ENCODE measurements at regions not wholly inside any gene's neighbourhood (a gene's known extent, or its start where the extent isn't known, plus 50 kb on each side); places are given as distances from the start of the nearest gene placed in this dataset.

GRCh38 chr6:115798229-115798628, 262.5 kb downstream of the FRK start:
- no peaks in the 10 kb centered on the region for H3K27me3 ChIP-seq (ENCODE audit: insufficient read depth, low read length)
- no peaks in the 10 kb centered on the region for H3K36me3 ChIP-seq (ENCODE audit: insufficient read depth, low read length)
- H4K20me1 ChIP-seq (ENCODE audit: insufficient read depth, low read length), result no peaks in the 10 kb centered on the region
- H3K4me2 ChIP-seq (ENCODE audit: low read length), result no peak overlapping the region
- no peaks in the 10 kb centered on the region for H3K9me3 ChIP-seq (ENCODE audit: low read length)
- no peaks in the 10 kb centered on the region for H3K9me2 ChIP-seq (ENCODE audit: low read depth, low read length)
- no peak overlapping the region for H3K9ac ChIP-seq (ENCODE audit: low read length)
- H3F3A ChIP-seq (ENCODE audit: insufficient read depth, low read length), result no peaks in the 10 kb centered on the region
- TF ChIP-seq CTCF (IDR thresholded peaks at IDR 0.05; ENCODE audit: low read length), result no peak
- H3K4me3 ChIP-seq (ENCODE audit: low read depth, low read length, poor library complexity, severe bottlenecking), result no peak overlapping the region
- H3K4me1 ChIP-seq (ENCODE audit: insufficient read depth, low read length, severe bottlenecking), result no peaks in the 10 kb centered on the region
- no peaks in the 10 kb centered on the region for H3K79me2 ChIP-seq (ENCODE audit: insufficient read depth, low read length)
- H2AFZ ChIP-seq (ENCODE audit: low read length), result no peak overlapping the region
- H3K27ac ChIP-seq (ENCODE audit: low read depth, low read length, poor library complexity, severe bottlenecking), result no peak overlapping the region

- H3K4me3 ChIP-seq (ENCODE audit: low read depth, low read length, poor library complexity, severe bottlenecking), result no peak overlapping the region
- no peaks in the 10 kb centered on the region for H3K27me3 ChIP-seq (ENCODE audit: insufficient read depth, low read length)
- H3K4me2 ChIP-seq (ENCODE audit: low read length), result no peak overlapping the region
- TF ChIP-seq EZH2 (IDR thresholded peaks at IDR 0.05; ENCODE audit: borderline replicate concordance, low read length) (no peak), CTCF (IDR thresholded peaks at IDR 0.05; ENCODE audit: low read length) (no peak)
- H4K20me1 ChIP-seq (ENCODE audit: insufficient read depth, low read length), result no peaks in the 10 kb centered on the region
- no peaks in the 10 kb centered on the region for H3K9me3 ChIP-seq (ENCODE audit: low read length)
- no peak overlapping the region for H3K9ac ChIP-seq (ENCODE audit: low read length)
- no peaks in the 10 kb centered on the region for H3K9me2 ChIP-seq (ENCODE audit: low read depth, low read length)
- no peaks in the 10 kb centered on the region for H3K36me3 ChIP-seq (ENCODE audit: insufficient read depth, low read length)
- H3K4me1 ChIP-seq (ENCODE audit: insufficient read depth, low read length, severe bottlenecking), result no peaks in the 10 kb centered on the region
- H3K79me2 ChIP-seq (ENCODE audit: insufficient read depth, low read length), result no peaks in the 10 kb centered on the region
- H2AFZ ChIP-seq (ENCODE audit: low read length), result no peak overlapping the region
- no peaks in the 10 kb centered on the region for H3F3A ChIP-seq (ENCODE audit: insufficient read depth, low read length)
- no peak overlapping the region for H3K27ac ChIP-seq (ENCODE audit: low read depth, low read length, poor library complexity, severe bottlenecking)
Measured at GRCh38 chr6:115796829-115797228, 263.9 kb downstream of the FRK start.

- Histone ChIP-seq H3K4me3 (ENCODE audit: low read depth, low read length, poor library complexity, severe bottlenecking) (no peak overlapping the region), H3K4me1 (ENCODE audit: insufficient read depth, low read length, severe bottlenecking) (no peaks in the 10 kb centered on the region), H3K4me2 (ENCODE audit: low read length) (no peak overlapping the region), H2AFZ (ENCODE audit: low read length) (no peak overlapping the region), H3K36me3 (ENCODE audit: insufficient read depth, low read length) (no peaks in the 10 kb centered on the region), H3K9ac (ENCODE audit: low read length) (no peak overlapping the region), H3K9me2 (ENCODE audit: low read depth, low read length) (no peaks in the 10 kb centered on the region), H3K9me3 (ENCODE audit: low read length) (no peaks in the 10 kb centered on the region), H3K27ac (ENCODE audit: low read depth, low read length, poor library complexity, severe bottlenecking) (no peak overlapping the region), H3K27me3 (ENCODE audit: insufficient read depth, low read length) (no peaks in the 10 kb centered on the region), H4K20me1 (ENCODE audit: insufficient read depth, low read length) (no peaks in the 10 kb centered on the region), H3K79me2 (ENCODE audit: insufficient read depth, low read length) (no peaks in the 10 kb centered on the region), H3F3A (ENCODE audit: insufficient read depth, low read length) (no peaks in the 10 kb centered on the region)
- TF ChIP-seq EZH2 (IDR thresholded peaks at IDR 0.05; ENCODE audit: borderline replicate concordance, low read length) (no peak), CTCF (IDR thresholded peaks at IDR 0.05; ENCODE audit: low read length) (no peak)
Measured at GRCh38 chr6:115796061-115796460, 264.6 kb downstream of the FRK start.

Measured in OCI-LY1 (cell line).